Mammary epithelial cell (primary cell): ENCODE measurements at regions not wholly inside any gene's neighbourhood (a gene's known extent, or its start where the extent isn't known, plus 50 kb on each side); places are given as distances from the start of the nearest gene placed in this dataset.

Experiments
- CTCF ChIP-seq, 2 donors: IDR thresholded peaks in 1 of 2; conservative IDR thresholded peaks in 1 of 2; 2 replicates each; pipeline ENCODE4 v1.5.1; 2011 to 2012; ENCODE audit warnings: inconsistent platforms in 2 of 2, low read length in 2 of 2, mild to moderate bottlenecking in 2 of 2, control low read depth in 1 of 2, low read depth in 1 of 2; ENCODE audit not compliant: insufficient read depth in 1 of 2; ENCODE audit errors: extremely low read depth in 1 of 2
- EZH2 ChIP-seq: IDR thresholded peaks from 2 replicates; pipeline ENCODE4 v1.6.1; 2012; ENCODE audit warnings: low read length, inconsistent platforms, borderline replicate concordance

GRCh38 chr2:538646-539045 is 138.6 kb downstream of the TMEM18 start:
- TF ChIP-seq CTCF (conservative IDR thresholded peaks at IDR 0.05 in 1 of 2, IDR thresholded peaks at IDR 0.05 in 1 of 2; ENCODE audit: extremely low read depth in 1 of 2, insufficient read depth in 1 of 2, low read depth in 1 of 2, low read length in 2 of 2) (no peak), EZH2 (no peak)
